Thyroid gland (tissue), 4 donors: ENCODE measurements at regions not wholly inside any gene's neighbourhood (a gene's known extent, or its start where the extent isn't known, plus 50 kb on each side); places are given as distances from the start of the nearest gene placed in this dataset.

Source experiments
- DNase-seq, 2 donors: peaks; one replicate each; pipeline ENCODE4 v3.0.0-alpha.2; 2019
- H3K27ac ChIP-seq, 3 donors: fragments of 200-600 bp; sonication (generic); 1 replicate in 2 of 3; 2 replicates in 1 of 3; pipeline ENCODE4 v1.5.1; 2016 to 2019; ENCODE audit warnings: mild to moderate bottlenecking in 1 of 3, moderate library complexity in 1 of 3
- H3K27me3 ChIP-seq: fragments of 200-600 bp; sonication (generic); one replicate; pipeline ENCODE4 v1.5.1; 2019
- H3K36me3 ChIP-seq, 2 donors: fragments of 200-600 bp; sonication (generic); one replicate each; pipeline ENCODE4 v1.5.1; 2016 to 2019
- H3K4me1 ChIP-seq, 2 donors: fragments of 200-600 bp; sonication (generic); one replicate each; pipeline ENCODE4 v1.5.1; 2017 to 2019
- H3K4me3 ChIP-seq, 3 donors: fragments of 200-600 bp; sonication (generic); replicated peaks in 1 of 3; 1 replicate in 2 of 3; 2 replicates in 1 of 3; pipeline ENCODE4 v1.5.1; 2016; ENCODE audit warnings: mild to moderate bottlenecking in 1 of 3
- H3K9me3 ChIP-seq: fragments of 200-600 bp; sonication (generic); one replicate; pipeline ENCODE4 v1.5.1; 2017
- CTCF ChIP-seq, 6 experiments: fragments of 200-600 bp in 3 of 6; fragments of 450-650 bp in 3 of 6; sonication (generic) in 3 of 6; IDR thresholded peaks; one replicate each; pipeline ENCODE4 v1.5.1; 2016 to 2019; ENCODE audit warnings: antibody characterized with exemption in 6 of 6, mild to moderate bottlenecking in 2 of 6, inconsistent platforms in 1 of 6, moderate library complexity in 1 of 6
- POLR2A ChIP-seq, 2 donors: fragments of 450-650 bp; IDR thresholded peaks; one replicate each; pipeline ENCODE4 v1.6.1; 2017; ENCODE audit warnings: antibody characterized with exemption in 2 of 2, mild to moderate bottlenecking in 2 of 2, moderate library complexity in 1 of 2
- WGBS, 2 donors: methylation state at CpG; one replicate each; pipeline ENCODE4 v1.1.5; 2017; 5-methylcytosine and 5-hydroxymethylcytosine counted together
- intact Hi-C: fragments of 100-400 bp; cut with DNase I; formaldehyde crosslinking; loops from one replicate; pipeline ENCODE4 v1.15.1; 2023

DNA sequence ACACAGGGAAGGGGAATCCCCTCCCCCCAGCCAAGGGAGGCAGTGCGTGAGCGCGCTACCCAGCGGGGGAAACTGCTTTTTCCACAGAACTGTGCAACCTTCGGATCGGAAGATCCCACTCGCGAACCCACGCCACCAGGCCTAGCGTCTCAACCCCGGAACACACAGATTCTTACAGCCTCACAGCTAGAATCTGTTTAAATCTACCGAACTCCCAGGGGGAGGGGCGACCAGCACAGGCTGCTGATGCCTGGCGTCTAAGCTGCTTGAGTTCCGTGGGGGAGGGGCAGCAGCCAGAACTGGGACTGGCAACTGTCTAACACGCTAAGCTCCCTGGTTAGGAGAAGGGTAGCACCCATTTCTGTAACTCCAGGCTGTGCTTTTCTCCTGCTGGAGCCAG, 217.3 kb upstream of the TENT5A start:
- no peak for TF ChIP-seq POLR2A (IDR thresholded peaks at IDR 0.05)
- TF ChIP-seq CTCF (IDR thresholded peaks at IDR 0.05), result no peak
- intact Hi-C loops, result no loop called here
- Histone ChIP-seq H3K4me1 (no peaks in the 10 kb centered on the region), H3K9me3 (no peaks in the 10 kb centered on the region), H3K27me3 (no peaks in the 10 kb centered on the region), H3K27ac (no peak overlapping the region), H3K36me3 (no peaks in the 10 kb centered on the region), H3K4me3 (no peak overlapping the region)
- WGBS, 2 donors, result 78 to 85% methylated on average over 15 to 16 of the region's 16 CpGs
- DNase-seq, result no peak

- no peaks in the 10 kb centered on the region for H3K27me3 ChIP-seq
- no peak overlapping the region for H3K27ac ChIP-seq
- 80 to 81% methylated on average over 2 of the region's 2 CpGs for WGBS, 2 donors
- DNase-seq, result no peak
- no peak overlapping the region for H3K4me3 ChIP-seq
- H3K36me3 ChIP-seq, result no peaks in the 10 kb centered on the region
- no peaks in the 10 kb centered on the region for H3K9me3 ChIP-seq
- intact Hi-C loops, result no loop called here
- H3K4me1 ChIP-seq, result no peaks in the 10 kb centered on the region
- TF ChIP-seq CTCF (IDR thresholded peaks at IDR 0.05), result no peak
- TF ChIP-seq POLR2A (IDR thresholded peaks at IDR 0.05), result no peak
These were observed 216.5 kb upstream of the TENT5A start for GRCh38 chr6:81969011-81969410.

DNA sequence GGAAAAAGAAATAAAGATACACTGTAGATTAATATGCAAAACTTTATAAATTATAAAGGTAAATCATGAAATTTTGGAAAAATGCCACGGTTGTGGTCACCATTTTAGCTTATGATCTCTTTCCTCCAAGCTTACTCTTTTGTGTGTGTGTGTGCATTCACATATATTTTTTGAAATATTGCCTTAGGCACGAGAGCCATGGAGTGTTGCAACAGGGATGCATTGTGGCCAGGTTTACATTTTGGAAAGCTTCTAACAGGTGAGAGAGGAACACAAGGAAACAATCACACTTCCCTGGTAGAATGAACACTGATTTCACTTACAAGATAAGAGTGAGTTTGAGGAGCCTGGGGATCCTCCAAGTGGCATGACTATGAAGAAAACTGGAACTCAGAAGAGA, 214.5 kb upstream of the TENT5A start:
- Histone ChIP-seq H3K27me3 (no peaks in the 10 kb centered on the region), H3K4me3 (no peak overlapping the region), H3K4me1 (no peaks in the 10 kb centered on the region), H3K36me3 (no peaks in the 10 kb centered on the region), H3K27ac (no peak overlapping the region), H3K9me3 (no peaks in the 10 kb centered on the region)
- TF ChIP-seq POLR2A (IDR thresholded peaks at IDR 0.05) (no peak), CTCF (IDR thresholded peaks at IDR 0.05) (no peak)
- intact Hi-C loops, result no loop called here
- 71 to 73% methylated on average over 2 of the region's 2 CpGs for WGBS, 2 donors
- no peak for DNase-seq

- DNase-seq, result no peak
- H3K36me3 ChIP-seq, result no peaks in the 10 kb centered on the region
- TF ChIP-seq CTCF (IDR thresholded peaks at IDR 0.05), result no peak
- no peak for TF ChIP-seq POLR2A (IDR thresholded peaks at IDR 0.05)
- H3K27ac ChIP-seq, result no peak overlapping the region
- H3K9me3 ChIP-seq, result no peaks in the 10 kb centered on the region
- H3K27me3 ChIP-seq, result no peaks in the 10 kb centered on the region
- H3K4me1 ChIP-seq, result no peaks in the 10 kb centered on the region
- intact Hi-C loops, result no loop called here
- H3K4me3 ChIP-seq, result no peak overlapping the region
- WGBS, 2 donors, result 89 to 91% methylated on average over 3 of the region's 3 CpGs
These were observed 209.7 kb upstream of the TENT5A start for GRCh38 chr6:81962198-81962597.

- no peaks in the 10 kb centered on the region for H3K4me1 ChIP-seq
- TF ChIP-seq POLR2A (IDR thresholded peaks at IDR 0.05) (no peak), CTCF (IDR thresholded peaks at IDR 0.05) (no peak)
- intact Hi-C loops, result no loop called here
- no peak overlapping the region for H3K4me3 ChIP-seq
- WGBS, 2 donors, result 29 to 63% methylated on average over 1 of the region's 1 CpG
- H3K9me3 ChIP-seq, result no peaks in the 10 kb centered on the region
- DNase-seq, result no peak
- no peaks in the 10 kb centered on the region for H3K36me3 ChIP-seq
- no peaks in the 10 kb centered on the region for H3K27me3 ChIP-seq
- no peak overlapping the region for H3K27ac ChIP-seq
These were observed 198.4 kb upstream of the TENT5A start for GRCh38 chr6:81950877-81951276.
